HG03066 (cell line): ENCODE measurements at regions not wholly inside any gene's neighbourhood (a gene's known extent, or its start where the extent isn't known, plus 50 kb on each side); places are given as distances from the start of the nearest gene placed in this dataset.

ENCODE experiments used
- ATAC-seq: cut with Tn5 transposase; IDR thresholded peaks from one replicate; pipeline ENCODE4 v1.9.1; 2021; ENCODE audit warnings: low read depth; ENCODE audit not compliant: unreplicated experiment

DNA sequence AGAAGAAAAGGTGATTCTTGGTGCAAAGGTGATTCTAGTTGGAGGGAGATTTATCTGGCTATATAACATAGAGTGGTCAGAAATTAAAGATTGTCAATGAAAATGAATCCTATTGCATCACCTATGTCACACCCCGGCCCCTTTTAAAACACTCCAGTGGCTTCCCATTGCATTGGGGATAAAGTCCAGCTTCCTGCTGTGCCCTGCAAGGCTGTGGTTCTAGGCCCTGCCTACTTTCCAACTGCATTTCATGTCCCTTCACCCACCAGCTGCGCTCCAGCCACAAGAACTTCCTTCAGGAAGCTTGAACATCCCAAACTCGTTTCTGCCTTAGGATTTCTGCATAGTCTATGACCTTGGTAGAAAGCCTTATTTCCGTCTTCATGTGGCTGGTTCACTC, 118.7 kb upstream of the UMPS start:
- no peak for ATAC-seq

DNA sequence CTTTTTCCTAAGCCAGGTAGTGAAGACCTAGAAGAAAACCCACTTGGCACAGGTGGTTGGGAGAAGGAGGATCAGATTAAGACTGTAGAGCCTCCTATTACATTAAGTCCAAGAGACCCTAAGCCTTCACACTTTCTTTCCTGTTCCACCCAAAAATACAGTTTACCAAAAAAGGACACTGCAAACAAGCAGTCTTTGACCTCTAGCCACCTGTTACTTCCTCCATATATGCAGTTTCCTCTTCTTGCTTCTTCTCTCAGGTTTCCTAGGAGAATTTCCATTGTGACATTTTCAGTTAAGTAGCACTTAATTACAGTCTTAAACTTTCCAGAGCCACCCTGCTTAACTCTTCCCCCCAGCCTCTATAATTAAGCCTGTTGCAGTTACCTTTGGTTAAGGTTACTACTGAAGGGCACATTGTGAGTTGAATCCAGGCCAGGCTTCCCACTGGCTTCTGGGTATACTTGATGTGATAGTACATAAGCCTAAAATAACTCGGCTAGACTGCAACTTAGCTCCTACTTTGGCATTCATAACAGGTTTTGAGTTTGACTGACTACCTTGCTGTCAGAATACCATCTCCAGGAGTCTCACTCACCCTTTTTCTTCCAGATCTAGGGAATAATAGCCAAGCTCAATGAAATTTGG, 114.2 kb upstream of the UMPS start:
- ATAC-seq, result no peak

DNA sequence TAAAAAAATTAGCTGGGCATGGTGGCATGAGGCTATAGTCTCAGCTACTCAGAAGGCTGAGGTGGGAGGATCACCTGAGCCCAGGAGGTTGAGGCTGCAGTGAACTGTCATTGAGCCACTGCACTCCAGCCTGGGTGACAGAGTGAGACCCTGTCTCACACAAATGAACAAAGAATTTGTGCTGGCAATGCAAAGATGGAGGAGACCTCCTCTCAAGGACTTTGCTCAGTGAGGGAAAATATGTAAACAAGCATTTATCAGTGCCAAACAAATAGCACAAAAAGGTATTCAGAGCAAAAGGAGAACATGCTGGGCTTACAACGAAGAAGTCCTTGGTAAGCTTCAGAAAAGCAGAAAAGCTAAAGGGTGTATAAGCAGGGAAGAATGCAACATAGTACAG, 113.1 kb upstream of the UMPS start:
- ATAC-seq, result no peak

DNA sequence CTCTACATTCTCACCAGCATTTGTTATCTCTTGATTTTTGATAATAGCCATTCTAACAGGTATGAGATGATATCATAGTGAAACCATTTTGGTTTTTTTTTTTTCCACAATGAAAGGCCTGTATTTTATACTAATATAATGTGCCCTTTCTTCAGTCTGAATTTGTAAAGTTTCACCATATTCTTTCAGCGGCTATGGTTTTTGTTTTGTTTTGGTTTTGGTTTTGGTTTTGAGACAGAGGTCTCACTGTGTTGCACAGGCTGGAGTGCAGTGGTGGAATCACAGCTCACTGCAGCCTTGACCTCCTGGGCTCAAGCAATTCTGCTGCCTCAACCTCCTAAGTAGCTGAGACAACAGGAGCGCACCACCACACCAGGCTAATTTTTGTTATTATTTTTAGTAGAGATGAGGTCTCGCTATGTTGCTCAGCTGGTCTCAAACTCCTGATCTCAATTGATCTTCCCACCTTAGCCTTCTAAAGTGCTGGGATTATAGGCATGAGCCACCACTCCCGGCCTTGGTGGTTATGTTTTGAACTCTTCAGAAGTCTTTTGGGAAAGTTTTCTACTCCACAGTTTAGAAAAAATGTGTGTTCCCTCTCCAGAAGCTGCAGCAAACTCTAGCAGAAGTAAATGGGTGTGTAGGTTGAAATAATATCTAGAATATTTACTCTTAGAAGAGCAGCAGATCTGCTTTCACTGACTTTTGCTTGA, 110.2 kb upstream of the UMPS start:
- ATAC-seq, result peak; percentile 59

DNA sequence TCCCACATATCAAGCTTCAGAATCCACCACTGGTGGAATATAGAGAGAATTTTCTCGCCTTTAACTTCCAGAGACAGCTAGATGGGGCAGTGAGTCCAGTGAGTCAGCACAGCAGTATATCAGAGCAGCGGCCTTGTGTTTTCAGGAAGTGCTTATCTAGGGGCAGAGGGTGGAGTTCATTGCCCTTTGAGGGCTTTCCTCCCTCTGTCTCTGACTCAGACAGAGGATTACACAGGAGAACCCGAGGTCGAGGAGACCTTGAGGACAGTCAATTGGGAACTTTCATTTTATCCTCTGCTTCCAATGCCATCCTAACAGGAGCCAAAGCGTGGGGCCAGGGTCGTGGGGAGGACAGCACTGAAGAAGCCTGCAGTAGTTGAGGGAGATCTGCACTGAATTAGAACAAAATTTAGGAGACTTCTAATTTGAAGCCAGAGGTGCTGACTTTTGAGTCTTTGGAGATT, 109.6 kb upstream of the UMPS start:
- ATAC-seq, result peak; percentile 61

DNA sequence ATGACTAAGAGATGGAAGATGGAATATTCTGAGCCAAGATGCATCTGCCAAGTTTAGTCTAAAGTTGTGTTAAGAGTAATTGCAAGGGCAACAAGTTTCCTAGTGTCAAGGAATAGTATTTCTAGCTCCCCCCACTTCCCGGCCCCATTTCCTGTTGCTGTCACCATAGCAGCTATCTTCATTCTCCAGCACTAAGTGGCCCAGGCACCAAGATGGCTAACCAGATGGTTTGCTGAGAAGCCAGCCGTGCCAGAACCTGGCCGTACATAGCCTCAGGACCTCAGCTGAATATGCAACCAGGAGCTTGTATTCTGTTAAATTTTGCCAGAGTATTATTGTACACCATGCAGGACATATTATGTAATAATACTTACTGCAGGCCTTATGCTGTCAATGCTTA, 108.8 kb upstream of the UMPS start:
- no peak for ATAC-seq

DNA sequence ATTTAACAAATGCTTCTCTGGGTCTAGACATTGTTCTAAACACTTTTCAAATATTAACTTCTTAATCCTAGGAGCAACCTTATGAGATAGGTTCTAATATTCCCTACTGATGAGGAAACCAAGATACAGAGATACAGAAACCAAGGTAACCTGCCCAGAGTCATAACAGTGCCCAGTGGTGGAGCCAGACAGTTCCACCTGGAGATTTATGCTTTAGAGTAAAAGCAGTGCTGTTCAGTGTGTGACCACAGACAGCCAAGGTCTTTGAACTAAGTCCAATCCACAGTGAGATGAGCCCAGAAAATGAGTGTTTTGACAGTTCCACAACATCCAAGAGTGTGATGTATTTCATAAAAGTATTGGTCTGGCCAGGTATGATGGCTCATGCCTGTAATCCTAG, 105.2 kb upstream of the UMPS start:
- ATAC-seq, result no peak

DNA sequence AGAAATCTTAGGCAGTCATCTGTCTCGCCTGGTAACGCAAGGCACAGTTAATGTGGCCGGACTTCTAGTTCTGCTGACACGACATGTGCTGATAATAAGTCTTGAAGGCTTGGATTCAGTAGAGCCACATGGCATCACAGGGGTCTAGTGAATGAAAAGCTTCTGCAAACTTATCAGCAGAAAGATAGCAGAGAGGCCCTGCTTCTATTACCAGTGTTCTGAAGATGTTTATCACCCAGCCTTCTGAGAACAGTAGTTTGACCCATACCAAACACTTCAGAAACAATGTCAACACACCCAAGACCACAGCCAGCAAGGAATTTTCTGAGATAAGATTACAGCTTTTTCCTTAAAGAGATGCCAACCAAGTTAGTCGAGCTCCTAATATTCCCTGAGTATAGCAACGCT, 102.7 kb upstream of the UMPS start:
- ATAC-seq, result no peak

DNA sequence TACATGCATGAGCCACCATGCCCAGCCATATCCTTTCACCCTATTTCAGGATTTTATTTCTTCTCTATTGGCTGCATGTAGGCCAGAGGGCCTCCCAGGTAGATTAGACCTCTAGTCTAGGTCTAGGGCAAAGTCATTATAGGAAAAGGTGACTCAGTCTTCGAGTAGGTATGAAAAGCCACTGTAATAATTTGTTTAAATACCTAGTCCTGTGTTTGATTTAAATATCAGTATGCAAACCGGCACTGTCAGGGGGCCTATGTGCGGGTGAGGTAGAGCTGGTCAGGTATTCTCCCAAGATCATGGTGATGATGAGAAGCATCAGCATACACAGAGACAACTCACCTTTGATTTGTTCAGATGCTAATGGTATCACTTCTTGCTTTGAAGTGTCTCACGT, 101.4 kb upstream of the UMPS start:
- ATAC-seq, result no peak

DNA sequence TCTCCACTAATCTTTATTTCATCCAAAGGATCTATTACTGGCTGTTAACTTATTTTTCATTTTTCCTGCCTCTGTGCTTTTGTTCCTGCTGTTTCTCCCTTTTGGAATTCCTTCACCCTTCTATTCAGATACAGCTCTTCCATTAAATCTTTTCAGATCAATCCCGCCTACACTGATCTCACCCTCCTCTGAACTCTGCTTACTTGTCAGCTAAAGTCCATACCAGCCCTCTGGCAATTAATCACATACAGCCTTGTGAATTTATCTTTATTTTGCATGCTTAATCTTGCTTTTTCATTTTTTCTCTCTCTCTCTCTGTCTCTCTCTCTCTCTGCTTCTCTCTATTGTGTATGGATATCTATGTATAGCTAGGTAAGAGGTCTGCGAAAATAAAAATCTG, 100.8 kb upstream of the UMPS start:
- no peak for ATAC-seq

DNA sequence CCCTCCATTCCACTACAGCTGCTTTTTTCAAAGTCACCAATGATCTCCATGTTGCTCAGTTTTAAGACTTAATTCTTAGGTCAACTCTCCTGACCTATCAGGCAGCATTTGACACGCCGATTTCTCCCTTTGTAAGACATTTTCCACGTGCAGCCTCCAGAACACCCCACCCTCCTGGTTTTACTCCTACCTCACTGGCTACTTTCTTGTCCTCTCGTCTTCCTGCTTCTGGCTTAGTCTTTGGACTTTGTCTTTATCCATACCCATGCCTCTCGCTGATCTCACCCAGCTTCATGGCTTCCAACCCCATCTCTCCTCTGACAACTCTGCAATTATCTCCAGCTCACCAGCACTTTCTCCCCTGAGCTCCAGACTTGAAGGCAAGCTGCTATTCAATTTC, 99.3 kb upstream of the UMPS start:
- no peak for ATAC-seq

DNA sequence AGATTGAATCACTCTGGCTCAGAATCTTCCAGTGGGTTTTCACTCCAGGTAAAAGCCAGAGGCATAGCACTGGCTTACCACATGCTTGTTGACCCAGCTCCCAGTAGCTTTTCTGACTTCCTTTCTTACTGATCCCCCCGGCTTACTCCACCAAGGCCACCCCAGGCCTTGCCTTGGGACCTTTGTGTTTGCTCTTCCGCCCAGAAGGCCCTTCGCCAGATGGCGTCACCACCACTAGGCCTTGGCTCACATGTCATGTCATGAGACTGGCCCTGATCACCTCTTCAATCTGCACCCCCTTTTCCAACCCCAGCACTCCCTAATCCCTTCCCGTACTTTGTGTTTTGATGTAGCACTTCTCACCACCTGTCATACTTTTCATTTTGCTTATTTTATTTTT, 98.5 kb upstream of the UMPS start:
- no peak for ATAC-seq

DNA sequence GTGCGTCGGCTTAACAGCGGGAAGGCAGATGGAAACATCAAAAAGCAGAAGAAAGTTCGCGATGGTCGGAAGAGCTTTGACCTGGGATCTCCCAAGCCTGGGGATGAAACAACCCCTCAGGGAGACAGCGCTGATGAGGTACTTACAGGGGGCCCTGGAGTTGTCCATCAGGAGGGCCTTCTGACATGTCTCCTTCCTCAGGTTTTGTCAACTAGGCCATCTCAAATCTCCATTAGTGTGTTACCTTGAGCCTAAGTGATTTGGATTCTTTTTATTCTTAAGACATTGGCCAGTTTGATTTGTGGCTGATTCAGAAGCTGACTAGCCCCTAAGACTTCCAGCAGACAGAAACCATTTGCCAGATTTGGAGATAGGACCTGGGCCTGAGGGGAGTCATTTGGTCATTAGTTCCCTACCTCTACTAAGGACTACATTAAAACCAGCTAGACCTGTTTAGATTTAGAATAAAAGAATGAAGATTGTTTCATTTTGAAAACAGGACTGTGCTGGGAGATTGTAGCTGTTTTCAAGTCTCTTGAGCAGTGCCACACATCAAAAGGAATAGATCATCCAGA, 97.6 kb upstream of the UMPS start:
- no peak for ATAC-seq

DNA sequence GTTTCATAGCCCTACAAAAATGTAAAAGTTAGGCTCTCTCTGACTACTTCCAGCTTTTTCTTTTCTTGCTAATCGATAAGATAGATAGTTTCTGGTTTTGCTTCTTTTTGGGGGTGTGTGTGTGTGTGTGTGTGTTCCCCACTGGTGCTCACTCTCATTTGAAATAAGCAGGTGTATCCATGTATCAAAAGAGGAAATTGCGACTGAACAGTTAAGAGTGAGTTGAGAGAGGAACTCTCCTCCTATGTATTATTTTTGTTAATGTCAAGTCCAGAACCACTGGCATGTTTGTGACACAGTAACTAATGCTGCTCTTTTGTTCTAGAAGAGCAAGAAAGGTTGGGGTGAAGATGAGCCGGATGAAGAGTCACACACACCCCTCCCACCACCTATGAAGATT, 96.7 kb upstream of the UMPS start:
- no peak for ATAC-seq

DNA sequence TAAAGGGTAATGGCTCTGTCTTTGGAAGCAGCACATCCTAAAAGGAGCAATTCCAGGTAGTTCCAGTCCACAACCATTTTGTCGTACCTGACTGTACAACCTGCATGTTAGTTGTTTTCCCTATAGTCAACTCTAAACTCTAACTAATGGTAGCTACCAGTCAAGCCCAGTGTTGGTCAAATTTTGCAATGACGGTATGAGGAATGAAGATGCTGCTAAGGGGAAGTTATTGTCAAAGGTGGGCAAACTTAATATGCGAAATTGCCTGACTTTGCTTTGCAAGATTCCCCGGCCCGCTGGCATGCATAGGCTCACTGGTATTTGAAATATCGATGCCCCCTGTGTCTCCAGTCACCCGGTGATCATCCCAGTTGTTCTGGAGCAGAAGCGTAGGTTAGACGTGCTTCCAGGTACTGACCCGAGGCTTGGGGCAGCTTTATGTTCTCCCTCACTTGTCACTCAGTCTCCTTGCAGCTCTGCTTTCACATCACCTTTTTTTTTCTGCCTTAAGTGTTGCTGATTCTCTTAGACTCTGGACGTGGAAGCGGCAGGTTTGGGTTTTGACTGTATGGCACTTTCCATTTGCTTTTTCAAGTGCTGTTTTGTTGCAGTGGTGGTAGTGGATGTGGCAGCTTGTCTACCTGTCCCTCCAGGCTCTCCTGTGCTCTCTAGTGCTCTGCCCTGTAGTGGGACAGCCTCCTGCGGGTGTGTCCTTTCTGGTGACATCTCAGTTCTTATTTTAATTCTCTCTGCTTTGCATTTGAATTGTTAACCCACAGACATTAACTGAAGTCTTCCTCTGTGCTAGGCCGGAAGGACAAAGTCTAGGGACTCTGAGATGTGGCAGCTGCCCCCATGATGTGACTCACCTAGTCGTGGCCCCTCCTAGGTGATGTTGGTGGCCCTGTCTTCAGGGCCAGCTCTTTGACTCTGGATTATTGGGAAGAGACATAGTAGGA, 95.8 kb upstream of the UMPS start:
- ATAC-seq, result no peak

DNA sequence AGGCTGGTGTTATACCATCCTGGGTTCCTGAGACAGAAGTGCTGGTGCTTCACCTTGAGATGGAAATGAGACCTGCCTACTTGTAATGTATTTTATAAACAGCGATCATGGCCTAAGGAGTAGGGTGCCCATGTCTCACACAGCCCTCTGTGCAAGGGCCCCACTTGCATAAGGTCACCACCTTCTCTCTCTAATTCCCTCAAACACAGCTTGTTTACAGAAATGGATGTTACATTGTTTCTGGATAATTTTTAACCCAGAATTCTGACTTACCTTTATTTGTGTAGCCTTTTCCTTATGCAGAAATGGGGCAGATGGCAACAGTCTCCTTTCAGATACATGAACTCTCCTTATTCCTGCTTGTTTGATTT, 95.1 kb upstream of the UMPS start:
- ATAC-seq, result no peak

DNA sequence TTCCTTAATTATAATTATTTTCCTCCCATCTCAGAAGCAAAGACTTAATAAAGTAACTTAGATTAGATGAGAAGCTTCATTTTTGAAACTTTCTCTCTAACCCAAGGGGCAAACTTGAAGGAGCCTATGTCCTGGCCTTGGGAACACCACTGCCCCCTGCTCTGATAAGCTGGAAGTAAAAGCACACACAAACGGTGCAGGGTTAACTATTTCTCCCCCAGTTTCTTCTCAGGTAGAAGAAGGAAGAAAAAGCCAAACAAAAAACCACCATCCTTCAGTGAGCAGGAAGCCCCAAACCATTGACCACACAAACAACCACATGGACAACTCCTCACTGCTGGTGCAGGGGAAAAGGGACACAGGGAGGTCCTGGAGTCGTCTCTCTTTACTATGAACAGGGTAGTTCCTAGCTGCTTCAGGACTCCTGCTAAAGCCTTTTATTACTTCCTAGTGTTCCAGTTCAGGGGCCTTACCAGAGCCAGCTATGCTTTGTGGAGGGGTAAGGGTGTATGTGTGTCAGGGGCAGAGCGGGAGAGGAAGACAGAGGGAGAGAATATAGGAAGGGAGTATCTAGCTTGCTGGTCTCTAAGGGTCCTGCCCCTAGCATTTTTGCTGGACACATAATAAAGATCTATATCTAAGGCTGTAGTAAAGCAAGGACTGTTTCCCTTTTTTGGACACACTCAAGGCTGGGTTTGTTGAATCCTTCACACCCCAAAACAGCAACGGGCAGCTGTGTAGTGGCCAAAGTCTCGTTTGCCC, 94.0 kb upstream of the UMPS start:
- ATAC-seq, result no peak

DNA sequence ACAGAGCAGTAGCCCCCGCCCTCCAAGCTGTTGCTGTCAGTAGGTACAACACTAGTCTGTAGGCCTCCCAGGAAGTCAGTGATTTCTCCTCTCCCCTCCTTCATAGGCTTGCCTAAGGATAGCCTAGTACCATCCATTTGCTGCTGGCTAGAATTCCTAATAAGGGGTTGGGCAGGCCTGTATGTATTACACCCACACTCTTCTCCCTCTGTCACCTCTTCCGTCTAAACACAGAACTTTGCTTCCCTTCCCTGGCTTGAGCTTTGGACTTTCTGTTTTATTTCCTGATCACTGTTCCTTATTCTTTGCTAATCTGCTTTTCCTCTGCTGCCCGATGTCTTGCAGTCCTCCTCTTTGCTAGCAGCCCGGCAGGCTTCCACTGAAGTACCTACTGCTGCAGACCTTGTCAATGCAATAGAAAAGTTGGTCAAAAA, 93.4 kb upstream of the UMPS start:
- ATAC-seq, result no peak

DNA sequence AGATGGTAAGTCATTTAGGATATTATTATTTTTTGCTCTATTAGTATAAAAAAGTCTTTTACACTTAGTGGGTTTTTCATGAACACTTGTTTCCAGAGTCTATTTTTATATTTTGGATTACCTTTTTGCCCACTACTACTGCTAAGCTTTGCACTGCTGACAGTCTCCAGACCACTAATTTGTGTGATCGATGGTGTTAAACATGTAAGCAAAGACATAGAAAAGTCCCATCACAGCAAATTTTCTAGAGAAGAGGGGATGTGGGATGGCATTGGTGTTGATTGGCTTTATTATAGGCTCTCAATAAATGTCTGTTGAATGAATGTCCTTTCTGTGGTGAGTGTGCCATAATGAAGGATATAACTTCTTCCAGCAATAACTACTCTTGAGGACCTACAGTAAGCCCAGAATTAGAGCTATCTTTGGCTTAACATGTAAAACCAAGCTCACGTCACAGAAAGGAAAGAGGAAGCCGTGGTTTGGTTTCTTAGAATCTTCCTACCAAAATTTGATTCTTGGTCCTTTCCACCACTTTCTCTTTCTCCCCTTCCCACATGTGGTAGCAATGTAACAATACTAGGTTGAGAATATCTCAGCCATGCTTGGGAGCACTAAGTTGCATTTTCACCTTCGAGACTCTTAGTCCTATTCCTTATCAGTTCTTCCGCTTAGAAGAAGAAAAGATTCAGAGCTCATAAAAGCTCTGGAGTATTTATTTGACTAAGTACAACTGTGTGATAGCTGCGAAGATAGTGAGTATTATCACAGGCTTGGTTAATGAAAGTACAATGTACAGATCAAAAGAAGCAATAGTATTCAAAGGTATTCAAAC, 90.6 kb upstream of the UMPS start:
- peak; percentile 71 for ATAC-seq
